ENCODE measurements at regions not wholly inside any gene's neighbourhood (a gene's known extent, or its start where the extent isn't known, plus 50 kb on each side); places are given as distances from the start of the nearest gene placed in this dataset.
A peak's percentile ranks its signal among the peaks of the same experiment; 100 is the strongest.

DNA sequence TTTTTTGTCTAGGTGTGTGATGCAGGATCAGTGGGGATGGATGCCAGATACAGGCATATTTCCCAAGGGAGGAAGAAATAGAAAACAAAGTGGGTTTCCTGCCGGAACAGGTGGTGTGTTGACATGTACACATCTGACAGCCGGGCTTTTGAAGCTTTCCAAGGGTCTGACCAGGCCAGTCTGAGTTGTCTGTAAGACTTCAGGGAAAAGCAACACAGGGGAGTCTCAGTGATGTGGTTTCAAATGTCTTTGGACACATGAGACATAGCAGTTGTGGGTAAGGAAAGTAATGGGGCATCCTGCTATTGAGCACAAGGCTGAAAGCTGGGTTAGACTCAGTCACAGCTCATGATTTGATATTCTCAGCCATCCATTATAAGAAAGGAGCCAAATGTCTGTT, 274.9 kb downstream of the PIK3R1 start:
- no peak for DNase-seq

GRCh38 chr5:68494771-68495170, 279.2 kb downstream of the PIK3R1 start:
- DNase-seq: no peak

DNA sequence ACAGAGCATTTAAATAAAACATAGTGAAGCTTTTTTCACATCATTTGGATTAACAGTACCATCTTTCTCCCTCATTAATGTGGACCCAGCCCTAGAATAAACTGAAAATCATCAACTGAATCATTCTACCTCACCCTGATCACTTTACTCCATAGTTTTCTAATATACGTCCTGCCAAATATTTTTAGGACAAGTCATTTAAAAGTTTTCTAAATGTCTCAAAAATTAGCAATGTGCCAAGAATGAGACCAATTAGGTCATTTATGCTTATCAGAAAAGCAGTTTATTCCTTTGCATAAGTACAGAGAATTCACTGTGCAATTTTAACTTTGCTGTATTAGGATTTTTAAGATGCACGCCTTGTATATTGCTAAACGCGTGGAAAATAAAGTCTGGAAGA, 284.4 kb downstream of the PIK3R1 start:
- DNase-seq: no peak

- DNase-seq: no peak
Measured at GRCh38 chr5:68500813-68501212, 285.3 kb downstream of the PIK3R1 start.

DNA sequence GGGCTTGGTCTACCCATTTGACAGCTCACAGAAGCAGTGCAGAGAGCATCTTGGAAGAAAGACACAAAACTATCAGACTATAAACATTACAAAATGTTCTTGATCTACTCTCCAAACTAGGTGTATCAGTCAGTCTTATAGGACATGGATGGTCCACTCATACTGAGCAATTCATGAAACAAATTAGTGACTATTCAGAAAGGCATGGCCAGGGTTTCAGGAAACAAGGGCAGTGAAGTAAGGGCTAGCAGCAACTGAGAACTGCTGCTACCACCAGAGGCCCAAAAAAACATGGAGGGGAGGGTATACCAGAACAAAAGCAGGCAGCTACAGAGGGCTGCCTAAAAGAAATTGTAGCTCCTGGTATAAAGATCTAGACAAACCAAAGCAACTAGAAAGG, 287.0 kb downstream of the PIK3R1 start:
- no peak for DNase-seq

- no peak for DNase-seq
Measured at GRCh38 chr5:68504306-68504705, 288.8 kb downstream of the PIK3R1 start.

GRCh38 chr5:68505917-68506860, 290.6 kb downstream of the PIK3R1 start:
- no peak for DNase-seq

- no peak for DNase-seq
Measured at GRCh38 chr5:68515514-68515913, 300.0 kb downstream of the PIK3R1 start.

- DNase-seq: no peak
Measured at GRCh38 chr5:68518286-68518685, 302.7 kb downstream of the PIK3R1 start.

DNA sequence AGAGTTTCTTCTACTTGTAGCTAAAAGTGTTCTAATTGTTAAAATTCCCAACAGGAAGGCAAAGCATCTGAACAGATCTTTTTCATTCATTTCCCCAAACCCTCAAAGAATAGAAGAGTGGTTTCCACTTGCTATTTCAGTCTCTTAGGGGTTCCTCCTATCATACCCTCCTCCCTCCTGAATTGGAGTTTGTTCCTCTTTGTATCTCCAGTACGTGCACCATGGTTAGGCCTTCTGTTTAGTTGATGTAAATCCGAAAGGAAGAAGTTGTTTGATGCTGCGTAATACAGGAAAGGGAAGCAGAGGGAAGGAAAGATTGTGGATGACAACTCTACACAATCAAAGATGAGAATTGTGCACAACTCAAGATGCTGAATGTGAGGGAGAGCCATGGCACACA, 303.6 kb downstream of the PIK3R1 start:
- DNase-seq: no peak

DNA sequence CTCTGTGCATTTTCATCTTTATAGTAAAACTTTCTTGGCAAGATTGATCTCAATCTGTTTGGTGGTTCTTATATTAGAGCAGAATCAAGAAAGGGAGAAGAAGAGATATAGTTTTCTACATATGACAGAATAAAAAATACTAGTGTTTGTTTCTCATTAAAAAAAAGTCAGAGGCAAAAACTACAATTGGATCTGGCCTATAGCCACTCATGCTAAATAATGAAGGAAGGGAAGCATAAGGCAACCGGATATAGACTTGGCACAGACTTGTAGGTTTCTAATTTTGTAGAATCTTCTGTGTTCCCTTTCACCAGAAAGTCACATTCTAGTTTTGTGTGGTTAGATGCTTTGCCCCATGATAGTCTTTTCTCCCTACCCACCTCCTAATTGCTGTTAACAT, 306.2 kb downstream of the PIK3R1 start:
- DNase-seq: no peak

DNA sequence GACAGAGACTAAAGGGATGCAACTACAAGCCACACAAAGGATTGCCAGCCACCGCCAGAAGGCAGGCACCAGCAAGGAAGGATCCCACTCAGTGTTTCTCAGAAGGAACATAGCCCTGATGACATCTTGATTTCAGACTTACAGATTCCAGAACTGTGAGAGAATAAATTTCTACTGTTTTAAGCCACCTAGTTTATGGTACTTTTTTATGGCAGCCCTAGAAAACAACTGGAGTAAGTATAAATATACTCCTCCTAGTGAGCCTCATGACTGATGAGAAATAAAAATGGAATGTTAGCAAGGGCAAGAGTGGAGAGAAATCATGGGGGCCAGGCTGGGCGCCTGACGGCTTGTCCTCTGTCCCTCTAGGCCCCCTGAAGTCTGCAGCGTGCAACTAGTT, 307.3 kb downstream of the PIK3R1 start:
- no peak for DNase-seq

GRCh38 chr5:68528821-68529273, 313.3 kb downstream of the PIK3R1 start:
- peak; percentile 82 for DNase-seq

DNA sequence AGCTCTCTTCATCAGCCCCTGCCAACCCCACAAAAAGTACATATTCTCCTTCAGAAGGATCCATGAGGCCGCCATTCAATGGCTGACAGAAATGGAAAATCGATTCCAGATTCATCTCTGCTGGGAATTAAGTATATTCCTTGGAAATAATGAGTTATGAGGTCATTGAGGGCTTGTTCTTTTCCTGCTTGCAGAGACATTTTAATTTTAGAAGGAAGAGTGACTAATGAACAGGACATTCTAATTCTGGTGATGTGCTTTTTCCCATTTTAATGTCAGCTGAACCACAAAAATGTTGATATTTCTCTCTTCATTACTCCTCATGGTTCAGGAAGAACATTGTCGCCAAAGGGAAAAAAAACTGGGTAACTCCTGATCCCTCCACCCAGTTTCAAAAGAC, 314.0 kb downstream of the PIK3R1 start:
- DNase-seq: no peak

- no peak for DNase-seq
Measured at GRCh38 chr5:68531970-68532369, 316.4 kb downstream of the PIK3R1 start.

DNA sequence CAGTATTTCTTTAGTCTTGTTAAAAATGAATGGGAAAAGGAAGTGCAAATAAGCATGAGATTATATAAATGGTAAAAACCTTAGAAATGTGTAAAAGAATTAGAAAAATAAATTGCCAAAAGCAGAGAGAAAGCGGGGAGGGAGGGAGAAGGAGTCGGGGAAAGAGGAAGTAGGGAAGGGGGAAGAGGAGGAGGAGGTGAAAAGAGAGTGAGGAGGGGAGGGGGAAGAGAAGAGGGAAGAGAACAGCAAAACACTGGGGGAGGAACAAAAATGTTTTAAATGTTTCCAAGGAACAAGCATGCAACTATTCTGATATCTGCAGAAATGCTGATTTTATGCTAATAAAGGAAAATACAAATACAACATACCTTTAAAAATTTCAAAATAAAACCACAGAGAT, 317.5 kb downstream of the PIK3R1 start:
- no peak for DNase-seq

- peak; percentile 95 for DNase-seq
Measured at GRCh38 chr5:68533571-68534084, 318.1 kb downstream of the PIK3R1 start.

DNA sequence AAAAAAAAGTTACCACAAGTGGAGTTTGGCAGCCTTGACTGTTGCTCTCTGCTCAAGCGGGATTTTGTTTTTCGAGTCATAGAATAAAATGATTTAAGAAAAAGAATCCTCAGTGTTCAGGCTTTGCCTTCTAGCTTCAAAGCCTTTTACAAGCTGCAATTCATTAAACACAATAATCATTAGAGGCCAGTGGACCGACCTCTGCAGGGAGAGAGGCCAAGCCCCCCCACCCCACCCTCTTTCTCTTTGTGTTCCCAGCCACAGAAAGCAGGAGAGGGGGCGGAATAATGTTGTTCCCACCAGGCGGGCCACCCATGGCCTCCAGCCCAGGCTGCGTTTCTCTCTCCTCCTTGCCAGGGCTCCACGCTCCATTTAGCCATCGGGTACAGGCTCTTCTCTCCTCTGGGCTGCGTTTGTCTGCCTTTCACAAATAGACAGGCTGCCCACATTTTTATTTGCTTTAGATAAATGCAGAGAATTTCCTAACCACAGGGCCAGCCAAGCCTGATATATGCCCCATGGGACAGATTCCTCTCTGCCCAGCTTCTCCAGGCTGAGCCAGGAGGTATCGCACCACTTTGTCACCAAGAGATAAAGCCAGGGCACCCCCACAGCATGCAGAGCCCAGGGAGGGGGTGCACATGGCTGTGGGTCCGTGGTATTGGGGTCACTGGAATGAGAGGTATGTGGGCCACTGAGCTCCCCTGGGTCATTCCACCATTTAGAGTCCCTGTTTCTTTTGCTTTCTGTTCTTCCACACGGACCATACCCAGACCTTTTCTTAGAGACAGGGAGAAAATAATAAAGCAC, 318.8 kb downstream of the PIK3R1 start:
- peak; percentile 73 for DNase-seq

GRCh38 chr5:68534956-68535520, 319.5 kb downstream of the PIK3R1 start:
- DNase-seq: no peak

DNA sequence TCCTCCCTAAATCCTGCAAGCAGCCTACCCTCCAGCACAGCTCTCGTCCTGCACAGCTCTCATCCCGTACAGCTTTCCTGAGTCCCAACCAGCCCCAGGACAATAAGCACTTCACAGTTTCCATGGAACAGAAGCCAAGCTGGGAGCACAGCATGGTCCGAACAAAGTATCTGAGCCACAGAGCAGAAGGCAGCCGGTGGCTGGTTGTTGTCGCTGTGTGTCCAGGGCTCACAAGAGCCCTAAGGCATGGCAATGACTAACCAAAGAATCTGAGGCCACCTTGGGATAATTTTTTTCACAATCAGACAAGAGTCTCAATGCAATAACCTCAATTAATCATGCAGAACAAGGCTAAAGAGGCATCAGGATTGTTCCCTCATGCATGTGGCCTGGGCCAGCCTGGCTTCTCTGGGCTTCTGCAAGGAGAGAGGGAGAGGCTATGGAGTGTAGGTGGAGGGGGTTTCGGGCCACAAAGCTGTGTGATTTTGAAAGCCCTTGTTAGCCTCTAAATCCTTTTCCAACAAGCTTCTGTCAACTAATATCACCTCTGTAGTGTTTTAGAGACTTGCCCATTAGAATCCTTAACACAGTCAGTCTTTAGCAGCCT, 323.4 kb downstream of the PIK3R1 start:
- no peak for DNase-seq

- no peak for DNase-seq
Measured at GRCh38 chr5:68540798-68541590, 325.4 kb downstream of the PIK3R1 start.

DNA sequence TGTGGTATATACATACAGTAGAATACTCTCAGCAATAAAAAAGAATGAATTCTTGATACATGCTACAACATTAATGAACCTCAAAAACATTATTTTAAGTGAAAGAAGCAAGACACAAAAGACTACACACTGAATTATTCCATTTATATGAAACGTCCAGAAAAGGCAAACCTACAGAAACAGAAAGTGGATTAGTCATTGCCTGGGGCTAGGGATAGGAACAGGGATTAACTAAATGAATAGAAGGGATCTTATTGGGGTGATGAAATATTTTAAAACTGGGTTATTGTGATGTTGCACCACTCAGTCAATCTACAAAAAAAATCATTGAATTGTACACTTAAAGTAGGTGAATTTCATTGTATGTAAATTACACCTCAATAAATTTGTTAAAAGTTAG, 326.7 kb downstream of the PIK3R1 start:
- DNase-seq: no peak
